HepG2 (cell line): ENCODE measurements at regions not wholly inside any gene's neighbourhood (a gene's known extent, or its start where the extent isn't known, plus 50 kb on each side); places are given as distances from the start of the nearest gene placed in this dataset.

Experiments used
- ATAC-seq: fragments of 200-7000 bp; cut with Tn5 transposase; 3 replicates; pipeline ENCODE4 v1.9.1; 2020; ENCODE audit warnings: mild to moderate bottlenecking, moderate library complexity
- BruUV-seq: library from RNA; stranded (reverse); fragments of 400-500 nt; replicated peaks from 2 replicates; lab custom pipeline; 2021; lab: Mats Ljungman, UMichigan
- CTCF ChIA-PET: fragments of 300-600 bp; formaldehyde crosslinking; extraction: SDS; loops from one replicate; lab custom pipeline; 2021; ENCODE audit warnings: low total read pairs, inconsistent platforms, low intra/inter-chr PET ratio; lab: Yijun Ruan, JAX
- POLR2A ChIA-PET: fragments of 350-600 bp; sonication (Branson Sonifier 250); formaldehyde crosslinking; loops from one replicate; lab custom pipeline; 2020; ENCODE audit warnings: antibody characterized with exemption, inconsistent platforms; lab: Yijun Ruan, JAX
- DNase-seq: peaks from one replicate; pipeline ENCODE4 v3.0.0-alpha.2; 2015; ENCODE audit warnings: low spot score
- FAIRE-seq: peaks from 3 replicates; lab custom pipeline; 2011; peaks lifted over from hg19 to GRCh38; lab: Jason Lieb, UNC
- H2AFZ ChIP-seq: one replicate; pipeline ENCODE4 v1.6.1; 2011; ENCODE audit warnings: low read length, inconsistent platforms
- H3K27ac ChIP-seq: fragments of 300-600 bp; 3 replicates; pipeline ENCODE4 v1.8.0; 2011; ENCODE audit warnings: mixed run types, mild to moderate bottlenecking, mixed read lengths, low read length, inconsistent platforms; ENCODE audit not compliant: insufficient read depth; ENCODE audit errors: extremely low read length
- H3K27me3 ChIP-seq, 2 experiments: fragments of 200-600 bp in 1 of 2; 2 replicates in 1 of 2; 3 replicates in 1 of 2; pipeline versions ENCODE4 v1.6.0 to v1.8.0; 2011; ENCODE audit warnings: low read length in 2 of 2, mild to moderate bottlenecking in 2 of 2, moderate library complexity in 2 of 2, inconsistent platforms in 1 of 2; ENCODE audit not compliant: insufficient read depth in 2 of 2, control insufficient read depth in 1 of 2
- H3K36me3 ChIP-seq, 2 experiments: fragments of 200-600 bp in 1 of 2; replicated peaks in 1 of 2; 2 replicates in 1 of 2; 3 replicates in 1 of 2; pipeline versions ENCODE4 v1.5.1 to v1.8.0; 2011; ENCODE audit warnings: low read length in 2 of 2, inconsistent platforms in 1 of 2; ENCODE audit not compliant: insufficient read depth in 2 of 2, control insufficient read depth in 1 of 2
- H3K4me1 ChIP-seq: 2 replicates; pipeline ENCODE4 v1.5.1; 2012; ENCODE audit warnings: low read length, inconsistent platforms; ENCODE audit not compliant: insufficient read depth
- H3K4me2 ChIP-seq: 2 replicates; pipeline ENCODE4 v1.6.0; 2011; ENCODE audit warnings: low read depth, low read length, inconsistent platforms
- H3K4me3 ChIP-seq, 3 experiments: fragments of 200-600 bp in 1 of 3; sonication (generic), shearing (Covaris generic) in 1 of 3; replicated peaks in 1 of 3; 2 replicates each; pipeline ENCODE4 v1.5.1; 2011 to 2016; ENCODE audit warnings: low read length in 3 of 3, inconsistent platforms in 2 of 3, low read depth in 2 of 3, mild to moderate bottlenecking in 2 of 3, control low read depth in 1 of 3, mixed read lengths in 1 of 3; ENCODE audit not compliant: insufficient read depth in 1 of 3
- H3K79me2 ChIP-seq: one replicate; pipeline ENCODE4 v1.6.1; 2011; ENCODE audit warnings: low read length, inconsistent platforms; ENCODE audit not compliant: insufficient read depth
- H3K9ac ChIP-seq: 2 replicates; pipeline ENCODE4 v1.6.0; 2011; ENCODE audit warnings: mild to moderate bottlenecking, low read depth, low read length, inconsistent platforms; ENCODE audit not compliant: insufficient read depth
- H3K9me3 ChIP-seq: 2 replicates; pipeline ENCODE4 v1.5.1; 2012; ENCODE audit warnings: mild to moderate bottlenecking, low read length
- H4K20me1 ChIP-seq: 2 replicates; pipeline ENCODE4 v1.6.0; 2011; ENCODE audit warnings: inconsistent platforms, mild to moderate bottlenecking, low read length, moderate library complexity; ENCODE audit not compliant: insufficient read depth
- AFF4 ChIP-seq: sonication (generic); formaldehyde crosslinking; IDR thresholded peaks from 2 replicates; pipeline ENCODE4 v1.4.0; 2020; ENCODE audit warnings: missing genetic modification reagents
- FOXK1 ChIP-seq: sonication (generic); formaldehyde crosslinking; IDR thresholded peaks from 2 replicates; pipeline ENCODE4 v1.4.0; 2020; ENCODE audit warnings: low read depth, missing genetic modification reagents, borderline replicate concordance
- KDM5A ChIP-seq: fragments of 200-600 bp; sonication (generic); IDR thresholded peaks from 2 replicates; pipeline ENCODE4 v1.7.0; 2018; ENCODE audit warnings: antibody characterized with exemption, mild to moderate bottlenecking, low read length, borderline replicate concordance
- RFX1 ChIP-seq: fragments of 450-650 bp; IDR thresholded peaks from 2 replicates; pipeline ENCODE4 v1.6.1; 2017
- RXRA ChIP-seq: sonication (generic); formaldehyde crosslinking; IDR thresholded peaks from 2 replicates; pipeline ENCODE4 v1.5.1; 2020; ENCODE audit warnings: missing genetic modification reagents
- SSRP1 ChIP-seq: IDR thresholded peaks from 2 replicates; pipeline ENCODE4 v1.6.1; 2016; ENCODE audit warnings: control low read depth
- TEF ChIP-seq: sonication (generic); formaldehyde crosslinking; IDR thresholded peaks from 2 replicates; pipeline ENCODE4 v1.5.0; 2020; ENCODE audit warnings: missing genetic modification reagents
- ZFY ChIP-seq: sonication (generic); formaldehyde crosslinking; IDR thresholded peaks from 2 replicates; pipeline ENCODE4 v1.4.0; 2020; ENCODE audit warnings: missing genetic modification reagents
- ZMAT3 ChIP-seq: sonication (generic); formaldehyde crosslinking; conservative IDR thresholded peaks from 2 replicates; pipeline ENCODE4 v1.7.0; 2021; ENCODE audit warnings: missing genetic modification reagents
- ZNF747 ChIP-seq: sonication (generic); formaldehyde crosslinking; IDR thresholded peaks from 2 replicates; pipeline ENCODE4 v1.8.1; 2023; ENCODE audit warnings: missing genetic modification reagents, mild to moderate bottlenecking, borderline replicate concordance
- in situ Hi-C: cut with HindIII; loops from 2 replicates; pipeline ENCODE4 v1.10.0; 2017; ENCODE audit warnings: low pct_unique_long_range_greater_than_20kb; ENCODE audit not compliant: extremely low pct_ligation_motif_present
- intact Hi-C: fragments of 100-400 bp; cut with micrococcal nuclease; formaldehyde crosslinking; loops from one replicate; pipeline ENCODE4 v1.10.0; 2022; ENCODE audit not compliant: unreplicated experiment
- TF ChIP-seq, protein P1 (sequence below): sonication (generic); formaldehyde crosslinking; IDR thresholded peaks from 2 replicates; pipeline ENCODE4 v1.4.0; 2020; ENCODE audit warnings: missing genetic modification reagents, borderline replicate concordance

- Histone ChIP-seq H3K79me2 (no peaks in the 10 kb centered on the region), H2AFZ (no peak overlapping the region), H3K27me3 (no peaks in the 10 kb centered on the region), H3K4me1 (no peaks in the 10 kb centered on the region)
- BruUV-seq, result no TSS peak
- in situ Hi-C loops, result no loop called here
- TF ChIP-seq FOXK1 (CRISPR knock-in tag), result no peak
- no peak for TF ChIP-seq SSRP1 (CRISPR knock-in tag)
- TF ChIP-seq TEF, result no peak
- no peak for TF ChIP-seq KDM5A
- TF ChIP-seq RXRA (CRISPR knock-in tag), result no peak
- no peak for TF ChIP-seq AFF4
- no peak for TF ChIP-seq ZNF747
- TF ChIP-seq, protein P1, sequence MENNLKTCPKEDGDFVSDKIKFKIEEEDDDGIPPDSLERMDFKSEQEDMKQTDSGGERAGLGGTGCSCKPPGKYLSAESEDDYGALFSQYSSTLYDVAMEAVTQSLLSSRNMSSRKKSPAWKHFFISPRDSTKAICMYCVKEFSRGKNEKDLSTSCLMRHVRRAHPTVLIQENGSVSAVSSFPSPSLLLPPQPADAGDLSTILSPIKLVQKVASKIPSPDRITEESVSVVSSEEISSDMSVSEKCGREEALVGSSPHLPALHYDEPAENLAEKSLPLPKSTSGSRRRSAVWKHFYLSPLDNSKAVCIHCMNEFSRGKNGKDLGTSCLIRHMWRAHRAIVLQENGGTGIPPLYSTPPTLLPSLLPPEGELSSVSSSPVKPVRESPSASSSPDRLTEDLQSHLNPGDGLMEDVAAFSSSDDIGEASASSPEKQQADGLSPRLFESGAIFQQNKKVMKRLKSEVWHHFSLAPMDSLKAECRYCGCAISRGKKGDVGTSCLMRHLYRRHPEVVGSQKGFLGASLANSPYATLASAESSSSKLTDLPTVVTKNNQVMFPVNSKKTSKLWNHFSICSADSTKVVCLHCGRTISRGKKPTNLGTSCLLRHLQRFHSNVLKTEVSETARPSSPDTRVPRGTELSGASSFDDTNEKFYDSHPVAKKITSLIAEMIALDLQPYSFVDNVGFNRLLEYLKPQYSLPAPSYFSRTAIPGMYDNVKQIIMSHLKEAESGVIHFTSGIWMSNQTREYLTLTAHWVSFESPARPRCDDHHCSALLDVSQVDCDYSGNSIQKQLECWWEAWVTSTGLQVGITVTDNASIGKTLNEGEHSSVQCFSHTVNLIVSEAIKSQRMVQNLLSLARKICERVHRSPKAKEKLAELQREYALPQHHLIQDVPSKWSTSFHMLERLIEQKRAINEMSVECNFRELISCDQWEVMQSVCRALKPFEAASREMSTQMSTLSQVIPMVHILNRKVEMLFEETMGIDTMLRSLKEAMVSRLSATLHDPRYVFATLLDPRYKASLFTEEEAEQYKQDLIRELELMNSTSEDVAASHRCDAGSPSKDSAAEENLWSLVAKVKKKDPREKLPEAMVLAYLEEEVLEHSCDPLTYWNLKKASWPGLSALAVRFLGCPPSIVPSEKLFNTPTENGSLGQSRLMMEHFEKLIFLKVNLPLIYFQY (CRISPR knock-in tag), result no peak
- no peak for TF ChIP-seq ZFY (CRISPR knock-in tag)
- TF ChIP-seq ZMAT3, result no peak
- no peak for TF ChIP-seq RFX1
- TF ChIP-seq, all 625 proteins: peak for 0
- intact Hi-C loops, result no loop called here
- H3K9me3 ChIP-seq, result no peaks in the 10 kb centered on the region
- FAIRE-seq (no peak), DNase-seq (no peak), ATAC-seq (no peak)
- no peak overlapping the region for H3K9ac ChIP-seq
- no peaks in the 10 kb centered on the region for H4K20me1 ChIP-seq
- ChIA-PET CTCF (no interaction called here), POLR2A (no interaction called here)
- H3K27ac ChIP-seq, result no peak overlapping the region
- no peak overlapping the region for H3K4me2 ChIP-seq
- H3K4me3 ChIP-seq, result no peak overlapping the region
- no peaks in the 10 kb centered on the region for H3K36me3 ChIP-seq
These were observed 1736.6 kb downstream of the EFNA5 start for GRCh38 chr5:105934171-105934570.
